ENCODE measurements at regions not wholly inside any gene's neighbourhood (a gene's known extent, or its start where the extent isn't known, plus 50 kb on each side); places are given as distances from the start of the nearest gene placed in this dataset.

GRCh38 chr5:144671066-144671465 is 500.4 kb downstream of the KCTD16 start:
- no peak overlapping the region for H3K4me3 ChIP-seq (ENCODE audit: low read depth, low read length, poor library complexity, severe bottlenecking)
- no peaks in the 10 kb centered on the region for H3K27me3 ChIP-seq (ENCODE audit: insufficient read depth, low read length)
- H2AFZ ChIP-seq (ENCODE audit: low read length), result no peak overlapping the region
- no peaks in the 10 kb centered on the region for H3K36me3 ChIP-seq (ENCODE audit: insufficient read depth, low read length)
- H4K20me1 ChIP-seq (ENCODE audit: insufficient read depth, low read length), result no peaks in the 10 kb centered on the region
- H3K27ac ChIP-seq (ENCODE audit: low read depth, low read length, poor library complexity, severe bottlenecking), result no peak overlapping the region
- TF ChIP-seq CTCF (IDR thresholded peaks at IDR 0.05; ENCODE audit: low read length) (no peak), EZH2 (IDR thresholded peaks at IDR 0.05; ENCODE audit: borderline replicate concordance, low read length) (no peak)
- H3K79me2 ChIP-seq (ENCODE audit: insufficient read depth, low read length), result no peaks in the 10 kb centered on the region
- no peak overlapping the region for H3K9ac ChIP-seq (ENCODE audit: low read length)
- no peaks in the 10 kb centered on the region for H3K4me1 ChIP-seq (ENCODE audit: insufficient read depth, low read length, severe bottlenecking)
- no peaks in the 10 kb centered on the region for H3K9me2 ChIP-seq (ENCODE audit: low read depth, low read length)
- H3K4me2 ChIP-seq (ENCODE audit: low read length), result no peak overlapping the region
- H3K9me3 ChIP-seq (ENCODE audit: low read length), result no peaks in the 10 kb centered on the region
- no peaks in the 10 kb centered on the region for H3F3A ChIP-seq (ENCODE audit: insufficient read depth, low read length)

DNA sequence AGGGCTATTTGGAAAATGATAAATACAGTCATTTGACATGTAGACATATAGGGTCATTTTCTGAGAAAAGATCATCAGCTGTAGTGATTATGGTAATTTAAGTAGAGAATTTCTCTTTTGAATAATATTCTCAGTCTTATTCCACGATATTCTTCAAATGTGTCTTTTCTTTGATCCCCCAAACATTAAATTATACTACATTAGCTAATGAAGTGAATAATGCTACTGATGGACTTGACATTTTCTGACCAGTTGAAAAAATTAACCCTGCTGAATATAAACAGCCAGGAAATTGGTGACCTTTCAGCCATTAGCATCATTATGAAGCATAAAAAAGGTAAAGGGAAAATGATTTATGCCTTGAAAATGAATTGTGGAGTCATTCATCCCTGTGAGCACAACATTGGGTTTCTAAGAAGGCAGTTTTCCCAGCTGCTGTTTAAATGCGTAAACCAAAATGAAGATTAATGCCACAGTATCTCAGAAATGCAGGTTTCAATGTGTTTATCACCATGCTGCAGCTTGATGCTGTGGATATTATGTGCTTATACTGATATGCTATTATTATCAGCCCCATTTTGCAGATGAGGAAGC is 489.1 kb downstream of the KCTD16 start:
- Histone ChIP-seq H3K9me2 (ENCODE audit: low read depth, low read length) (no peaks in the 10 kb centered on the region), H3K27me3 (ENCODE audit: insufficient read depth, low read length) (no peaks in the 10 kb centered on the region), H3K9ac (ENCODE audit: low read length) (no peak overlapping the region), H3K4me3 (ENCODE audit: low read depth, low read length, poor library complexity, severe bottlenecking) (no peak overlapping the region), H3K9me3 (ENCODE audit: low read length) (no peaks in the 10 kb centered on the region), H3K27ac (ENCODE audit: low read depth, low read length, poor library complexity, severe bottlenecking) (no peak overlapping the region), H3F3A (ENCODE audit: insufficient read depth, low read length) (no peaks in the 10 kb centered on the region), H2AFZ (ENCODE audit: low read length) (no peak overlapping the region), H3K4me1 (ENCODE audit: insufficient read depth, low read length, severe bottlenecking) (no peaks in the 10 kb centered on the region), H3K79me2 (ENCODE audit: insufficient read depth, low read length) (no peaks in the 10 kb centered on the region), H4K20me1 (ENCODE audit: insufficient read depth, low read length) (no peaks in the 10 kb centered on the region), H3K4me2 (ENCODE audit: low read length) (no peak overlapping the region), H3K36me3 (ENCODE audit: insufficient read depth, low read length) (no peaks in the 10 kb centered on the region)
- TF ChIP-seq CTCF (IDR thresholded peaks at IDR 0.05; ENCODE audit: low read length) (no peak), EZH2 (IDR thresholded peaks at IDR 0.05; ENCODE audit: borderline replicate concordance, low read length) (no peak)

DNA sequence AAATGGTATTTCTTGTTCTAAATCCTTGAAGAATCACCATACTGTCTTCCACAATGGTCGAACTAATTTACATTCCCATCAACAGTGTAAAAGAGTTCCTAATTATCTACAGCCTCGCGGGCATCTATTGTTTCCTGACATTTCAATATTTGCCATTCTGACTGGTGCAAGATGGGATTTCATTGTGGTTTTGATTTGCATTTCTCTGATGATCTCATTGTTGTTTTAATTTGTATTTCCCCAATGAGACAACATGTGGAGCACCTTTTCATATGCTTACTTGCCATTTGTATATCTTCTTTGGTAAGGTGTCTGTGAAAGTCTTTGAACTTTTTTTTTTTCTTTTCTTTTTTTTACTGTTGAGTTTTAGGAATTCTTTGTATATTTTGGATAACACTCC is 473.6 kb downstream of the KCTD16 start:
- Histone ChIP-seq H3K79me2 (ENCODE audit: insufficient read depth, low read length) (no peaks in the 10 kb centered on the region), H3K27ac (ENCODE audit: low read depth, low read length, poor library complexity, severe bottlenecking) (no peak overlapping the region), H2AFZ (ENCODE audit: low read length) (no peak overlapping the region), H3K9me2 (ENCODE audit: low read depth, low read length) (no peaks in the 10 kb centered on the region), H3K4me2 (ENCODE audit: low read length) (no peak overlapping the region), H4K20me1 (ENCODE audit: insufficient read depth, low read length) (no peaks in the 10 kb centered on the region), H3F3A (ENCODE audit: insufficient read depth, low read length) (no peaks in the 10 kb centered on the region), H3K4me3 (ENCODE audit: low read depth, low read length, poor library complexity, severe bottlenecking) (no peak overlapping the region), H3K4me1 (ENCODE audit: insufficient read depth, low read length, severe bottlenecking) (no peaks in the 10 kb centered on the region), H3K9ac (ENCODE audit: low read length) (no peak overlapping the region), H3K27me3 (ENCODE audit: insufficient read depth, low read length) (no peaks in the 10 kb centered on the region), H3K9me3 (ENCODE audit: low read length) (no peaks in the 10 kb centered on the region), H3K36me3 (ENCODE audit: insufficient read depth, low read length) (no peaks in the 10 kb centered on the region)
- no peak for TF ChIP-seq CTCF (IDR thresholded peaks at IDR 0.05; ENCODE audit: low read length)
- no peak for TF ChIP-seq EZH2 (IDR thresholded peaks at IDR 0.05; ENCODE audit: borderline replicate concordance, low read length)

All from OCI-LY1 (cell line).